SK-N-SH treated with all-trans-retinoic acid at 6 μM for 48 hours (cell line): ENCODE measurements at regions not wholly inside any gene's neighbourhood (a gene's known extent, or its start where the extent isn't known, plus 50 kb on each side); places are given as distances from the start of the nearest gene placed in this dataset.
"Not testable (repeated sequence)": the region's sequence is repeated elsewhere in the genome, so short reads cannot be mapped to it uniquely, and the experiment has no call there.

ENCODE experiments used
- ATAC-seq: fragments of 200-7000 bp; cut with Tn5 transposase; 3 replicates; pipeline ENCODE4 v1.9.1; 2020; ENCODE audit warnings: mild to moderate bottlenecking, moderate library complexity
- BACH2 ChIP-seq: fragments of 250-450 bp; sonication (Bioruptor Pico); IDR thresholded peaks from 2 replicates; pipeline ENCODE4 v1.9.0; 2021; ENCODE audit warnings: mild to moderate bottlenecking, borderline replicate concordance
- CREB5 ChIP-seq: fragments of 250-450 bp; sonication (Bioruptor Pico); IDR thresholded peaks from 2 replicates; pipeline ENCODE4 v1.5.1; 2020; ENCODE audit warnings: low read depth, mild to moderate bottlenecking, moderate library complexity
- CSRNP3 ChIP-seq: fragments of 250-450 bp; sonication (Bioruptor Pico); IDR thresholded peaks from 2 replicates; pipeline ENCODE4 v1.5.1; 2021; ENCODE audit warnings: mild to moderate bottlenecking, moderate library complexity
- ISL1 ChIP-seq: fragments of 250-450 bp; sonication (Bioruptor Pico); IDR thresholded peaks from 2 replicates; pipeline ENCODE4 v2.1.2; 2022; ENCODE audit warnings: mild to moderate bottlenecking, moderate library complexity
- OSR1 ChIP-seq: fragments of 250-450 bp; sonication (Bioruptor Pico); IDR thresholded peaks from 2 replicates; pipeline ENCODE4 v1.8.0; 2022; ENCODE audit warnings: moderate library complexity, mild to moderate bottlenecking, inconsistent platforms
- PATZ1 ChIP-seq: fragments of 250-450 bp; sonication (Bioruptor Pico); IDR thresholded peaks from 2 replicates; pipeline ENCODE4 v1.8.0; 2020; ENCODE audit warnings: mild to moderate bottlenecking, moderate library complexity, borderline replicate concordance
- PPARA ChIP-seq: fragments of 250-450 bp; sonication (Bioruptor Pico); IDR thresholded peaks from 2 replicates; pipeline ENCODE4 v1.5.0; 2020; ENCODE audit warnings: mild to moderate bottlenecking, borderline replicate concordance
- TCF4 ChIP-seq: fragments of 250-450 bp; sonication (Bioruptor Pico); IDR thresholded peaks from 2 replicates; pipeline ENCODE4 v1.8.0; 2021; ENCODE audit warnings: mild to moderate bottlenecking, moderate library complexity, borderline replicate concordance
- TSHZ2 ChIP-seq: fragments of 250-450 bp; sonication (Bioruptor Pico); IDR thresholded peaks from 2 replicates; pipeline ENCODE4 v1.5.0; 2020; ENCODE audit warnings: mild to moderate bottlenecking, moderate library complexity
- ZFP3 ChIP-seq: fragments of 250-450 bp; sonication (Bioruptor Pico); IDR thresholded peaks from 2 replicates; pipeline ENCODE4 v1.5.0; 2020; ENCODE audit warnings: mild to moderate bottlenecking, moderate library complexity
- ZNF8 ChIP-seq: fragments of 450-650 bp; formaldehyde crosslinking; IDR thresholded peaks from 2 replicates; pipeline ENCODE4 v1.5.0; 2020; ENCODE audit warnings: mild to moderate bottlenecking, moderate library complexity

- not testable (repeated sequence) for ATAC-seq
Measured at GRCh38 chr21:27891495-27891894, 924.6 kb upstream of the ADAMTS5 start.

- ATAC-seq: not testable (repeated sequence)
Measured at GRCh38 chr21:27887808-27888455, 921.0 kb upstream of the ADAMTS5 start.

- ATAC-seq: no peak
- TF ChIP-seq PPARA (CRISPR knock-in tag): no peak
Measured at GRCh38 chr21:27885296-27885711, 918.4 kb upstream of the ADAMTS5 start.

- ATAC-seq: not testable (repeated sequence)
Measured at GRCh38 chr21:27881331-27881730, 914.4 kb upstream of the ADAMTS5 start.

- not testable (repeated sequence) for ATAC-seq
Measured at GRCh38 chr21:27872411-27872810, 905.5 kb upstream of the ADAMTS5 start.

GRCh38 chr21:27870755-27871154, 903.9 kb upstream of the ADAMTS5 start:
- not testable (repeated sequence) for ATAC-seq

GRCh38 chr21:27860314-27860955, 893.5 kb upstream of the ADAMTS5 start:
- ATAC-seq: not testable (repeated sequence)

- TF ChIP-seq PATZ1 (CRISPR knock-in tag) (peak; percentile 78; the same call in 1 of the 2 replicates), CSRNP3 (0 out of 2 replicates have a peak, but pooled peaks have one; percentile 60), TCF4 (CRISPR knock-in tag) (peak; percentile 59; the same call in 1 of the 2 replicates), CREB5 (CRISPR knock-in tag) (peak; percentile 90), ISL1 (CRISPR knock-in tag) (peak; percentile 99)
- not testable (repeated sequence) for ATAC-seq
Measured at GRCh38 chr21:27858053-27858825, 891.4 kb upstream of the ADAMTS5 start.

GRCh38 chr21:27856988-27857387, 890.1 kb upstream of the ADAMTS5 start:
- ATAC-seq: not testable (repeated sequence)

GRCh38 chr21:27841084-27841672, 874.3 kb upstream of the ADAMTS5 start:
- ATAC-seq: no peak
- TF ChIP-seq CREB5 (CRISPR knock-in tag) (no peak), ZNF8 (no peak), TSHZ2 (CRISPR knock-in tag) (no peak), CSRNP3 (no peak), OSR1 (CRISPR knock-in tag) (no peak), BACH2 (CRISPR knock-in tag) (no peak), ZFP3 (CRISPR knock-in tag) (no peak)
